ENCODE measurements at regions not wholly inside any gene's neighbourhood (a gene's known extent, or its start where the extent isn't known, plus 50 kb on each side); places are given as distances from the start of the nearest gene placed in this dataset.

- H3K9me2 ChIP-seq (ENCODE audit: insufficient read depth, low read length) = no peaks in the 10 kb centered on the region
- H3F3A ChIP-seq (ENCODE audit: insufficient read depth, low read length, poor library complexity, severe bottlenecking) = no peaks in the 10 kb centered on the region
- H3K79me2 ChIP-seq (replicated peaks; ENCODE audit: insufficient read depth, low read length) = no peaks in the 10 kb centered on the region
- H3K9ac ChIP-seq (ENCODE audit: low read length) = no peak overlapping the region
- no peak overlapping the region for H3K27ac ChIP-seq (ENCODE audit: low read length)
- H4K20me1 ChIP-seq (ENCODE audit: insufficient read depth) = no peaks in the 10 kb centered on the region
- no peaks in the 10 kb centered on the region for H3K9me3 ChIP-seq (ENCODE audit: low read length)
- H3K36me3 ChIP-seq (ENCODE audit: insufficient read depth, low read length) = no peaks in the 10 kb centered on the region
- TF ChIP-seq POLR2AphosphoS5 (IDR thresholded peaks at IDR 0.05) = no peak
- no peak for TF ChIP-seq REST (IDR thresholded peaks at IDR 0.05; ENCODE audit: borderline replicate concordance)
- TF ChIP-seq SMC3 (conservative IDR thresholded peaks at IDR 0.05; ENCODE audit: poor library complexity) = no peak
- no peak for TF ChIP-seq TAF1 (IDR thresholded peaks at IDR 0.05; ENCODE audit: low read depth)
- no peak for TF ChIP-seq EZH2 (IDR thresholded peaks at IDR 0.05; ENCODE audit: borderline replicate concordance, insufficient read depth, low read length, poor library complexity, severe bottlenecking)
- TF ChIP-seq CTCF (IDR thresholded peaks at IDR 0.05; ENCODE audit: poor library complexity, severe bottlenecking) = no peak
- TF ChIP-seq EP300 (conservative IDR thresholded peaks at IDR 0.05; ENCODE audit: poor library complexity, severe bottlenecking) = no peak
- TF ChIP-seq RAD21 (conservative IDR thresholded peaks at IDR 0.05) = no peak
- no peak for TF ChIP-seq MXI1 (conservative IDR thresholded peaks at IDR 0.05; ENCODE audit: poor library complexity, severe bottlenecking)
- H3K27me3 ChIP-seq (ENCODE audit: insufficient read depth, low read depth, low read length) = no peaks in the 10 kb centered on the region
- H3K4me2 ChIP-seq (ENCODE audit: low read length) = no peak overlapping the region
- no peak overlapping the region for H3K4me3 ChIP-seq (ENCODE audit: low read length)
- no peak overlapping the region for H2AFZ ChIP-seq (ENCODE audit: low read depth, low read length)
These were observed 412.6 kb downstream of the DMRT2 start for GRCh38 chr9:1462626-1463308.

GRCh38 chr9:1469996-1470395 is 419.8 kb downstream of the DMRT2 start:
- Histone ChIP-seq H3F3A (ENCODE audit: insufficient read depth, low read length, poor library complexity, severe bottlenecking) (no peaks in the 10 kb centered on the region), H3K27me3 (ENCODE audit: insufficient read depth, low read depth, low read length) (no peaks in the 10 kb centered on the region), H3K79me2 (replicated peaks; ENCODE audit: insufficient read depth, low read length) (no peaks in the 10 kb centered on the region), H3K4me3 (ENCODE audit: low read length) (no peak overlapping the region), H3K9me2 (ENCODE audit: insufficient read depth, low read length) (no peaks in the 10 kb centered on the region), H4K20me1 (ENCODE audit: insufficient read depth) (no peaks in the 10 kb centered on the region), H3K27ac (ENCODE audit: low read length) (no peak overlapping the region), H3K9me3 (ENCODE audit: low read length) (no peaks in the 10 kb centered on the region), H3K9ac (ENCODE audit: low read length) (no peak overlapping the region), H2AFZ (ENCODE audit: low read depth, low read length) (no peak overlapping the region), H3K36me3 (ENCODE audit: insufficient read depth, low read length) (no peaks in the 10 kb centered on the region), H3K4me2 (ENCODE audit: low read length) (no peak overlapping the region)
- TF ChIP-seq SMC3 (conservative IDR thresholded peaks at IDR 0.05; ENCODE audit: poor library complexity) = no peak
- TF ChIP-seq RAD21 (conservative IDR thresholded peaks at IDR 0.05) = no peak
- TF ChIP-seq CTCF (IDR thresholded peaks at IDR 0.05; ENCODE audit: poor library complexity, severe bottlenecking) = no peak
- TF ChIP-seq EP300 (conservative IDR thresholded peaks at IDR 0.05; ENCODE audit: poor library complexity, severe bottlenecking) = no peak
- TF ChIP-seq TAF1 (IDR thresholded peaks at IDR 0.05; ENCODE audit: low read depth) = no peak
- no peak for TF ChIP-seq EZH2 (IDR thresholded peaks at IDR 0.05; ENCODE audit: borderline replicate concordance, insufficient read depth, low read length, poor library complexity, severe bottlenecking)
- no peak for TF ChIP-seq REST (IDR thresholded peaks at IDR 0.05; ENCODE audit: borderline replicate concordance)
- TF ChIP-seq POLR2AphosphoS5 (IDR thresholded peaks at IDR 0.05) = no peak
- TF ChIP-seq MXI1 (conservative IDR thresholded peaks at IDR 0.05; ENCODE audit: poor library complexity, severe bottlenecking) = no peak

Data from neural cell (in vitro differentiated cells).